HCT116 (cell line): ENCODE measurements at regions not wholly inside any gene's neighbourhood (a gene's known extent, or its start where the extent isn't known, plus 50 kb on each side); places are given as distances from the start of the nearest gene placed in this dataset.

ENCODE experiments used
- ATAC-seq: fragments of 200-7000 bp; cut with Tn5 transposase; 2 replicates; pipeline ENCODE4 v1.9.1; 2020; ENCODE audit warnings: mild to moderate bottlenecking, moderate library complexity
- BruUV-seq: library from RNA; stranded (reverse); fragments of 400-500 nt; replicated peaks from 2 replicates; lab custom pipeline; 2021; lab: Mats Ljungman, UMichigan
- CTCF ChIA-PET: fragments of 300-600 bp; sonication (Branson Sonifier 250); formaldehyde crosslinking; loops from one replicate; lab custom pipeline; 2021; ENCODE audit warnings: antibody characterized with exemption; lab: Charles Lee
- POLR2A ChIA-PET: fragments of 300-600, 350-600 bp; sonication (Branson Sonifier 250); formaldehyde crosslinking; loops from one replicate; lab custom pipeline; 2021; ENCODE audit warnings: antibody characterized with exemption; lab: Charles Lee
- RAD21 ChIA-PET, 2 experiments: fragments of 300-600 bp; sonication (Branson Sonifier 250); formaldehyde crosslinking; loops; one replicate each; lab custom pipeline; 2023; ENCODE audit warnings: low total read pairs in 2 of 2; ENCODE audit not compliant: uncharacterized antibody in 2 of 2, unreplicated experiment in 2 of 2, low non-redundant PET in 1 of 2; lab: Charles Lee
- DNase-seq: peaks from one replicate; pipeline ENCODE4 v3.0.0-alpha.2; 2010; ENCODE audit warnings: low read depth, low spot score
- H2AFZ ChIP-seq: fragments of 200-600 bp; shearing (Covaris generic), sonication (generic); 2 replicates; pipeline ENCODE4 v1.6.1; 2017; ENCODE audit warnings: low read depth, mixed run types, mixed read lengths, antibody characterized with exemption, low read length; ENCODE audit not compliant: poor library complexity, severe bottlenecking
- H3K27ac ChIP-seq: 2 replicates; pipeline ENCODE4 v1.5.1; 2012; ENCODE audit warnings: low read depth, low read length
- H3K27me3 ChIP-seq: fragments of 200-600 bp; sonication (generic); 2 replicates; pipeline ENCODE4 v1.6.1; 2016; ENCODE audit warnings: mixed run types, low read length, mixed read lengths; ENCODE audit not compliant: insufficient read depth
- H3K36me3 ChIP-seq, 2 experiments: fragments of 200-500 bp in 1 of 2; fragments of 200-600 bp in 1 of 2; sonication (Bioruptor generic) in 1 of 2; sonication (generic) in 1 of 2; 2 replicates each; pipeline versions ENCODE4 v1.5.1 to v1.6.1; 2014 to 2016; ENCODE audit warnings: low read length in 2 of 2, inconsistent platforms in 1 of 2, mixed read lengths in 1 of 2, mixed run types in 1 of 2; ENCODE audit not compliant: insufficient read depth in 2 of 2, control insufficient read depth in 1 of 2
- H3K4me1 ChIP-seq, 2 experiments: fragments of 200-600 bp in 1 of 2; sonication (generic) in 1 of 2; 2 replicates each; pipeline versions ENCODE4 v1.5.1 to v1.6.1; 2012 to 2017; ENCODE audit warnings: low read length in 2 of 2, inconsistent platforms in 1 of 2, mild to moderate bottlenecking in 1 of 2, mixed read lengths in 1 of 2, mixed run types in 1 of 2, moderate library complexity in 1 of 2; ENCODE audit not compliant: insufficient read depth in 2 of 2, control insufficient read depth in 1 of 2
- H3K4me2 ChIP-seq: fragments of 200-600 bp; sonication (generic); 2 replicates; pipeline ENCODE4 v1.6.1; 2017; ENCODE audit warnings: mixed run types, low read length, mixed read lengths
- H3K4me3 ChIP-seq, 2 experiments: fragments of 200-600 bp in 1 of 2; sonication (generic) in 1 of 2; replicated peaks in 1 of 2; 2 replicates each; pipeline ENCODE4 v1.5.1; 2011 to 2016; ENCODE audit warnings: low read length in 2 of 2, control low read depth in 1 of 2, low read depth in 1 of 2, mild to moderate bottlenecking in 1 of 2, mixed read lengths in 1 of 2, mixed run types in 1 of 2
- H3K79me2 ChIP-seq: fragments of 200-600 bp; sonication (generic); 2 replicates; pipeline ENCODE4 v1.6.1; 2017; ENCODE audit warnings: mild to moderate bottlenecking, mixed run types, low read length, moderate library complexity, mixed read lengths; ENCODE audit not compliant: insufficient read depth
- H3K9ac ChIP-seq: fragments of 200-600 bp; sonication (generic); 2 replicates; pipeline ENCODE4 v1.6.1; 2016; ENCODE audit warnings: low read length, mixed read lengths
- H3K9me2 ChIP-seq: fragments of 200-600 bp; sonication (generic), shearing (Covaris generic); 2 replicates; pipeline ENCODE4 v1.6.1; 2017; ENCODE audit warnings: mixed run types, mild to moderate bottlenecking, moderate library complexity; ENCODE audit not compliant: insufficient read depth
- H3K9me3 ChIP-seq, 2 experiments: fragments of 200-500 bp in 1 of 2; fragments of 200-600 bp in 1 of 2; sonication (Bioruptor generic) in 1 of 2; sonication (generic) in 1 of 2; 2 replicates each; pipeline ENCODE4 v1.6.1; 2014 to 2017; ENCODE audit warnings: low read length in 2 of 2, mixed read lengths in 2 of 2, inconsistent platforms in 1 of 2, low read depth in 1 of 2, mild to moderate bottlenecking in 1 of 2, mixed run types in 1 of 2, moderate library complexity in 1 of 2; ENCODE audit not compliant: control insufficient read depth in 1 of 2, insufficient read depth in 1 of 2
- H4K20me1 ChIP-seq: fragments of 200-600 bp; sonication (generic), shearing (Covaris generic); 2 replicates; pipeline ENCODE4 v1.6.1; 2017; ENCODE audit warnings: mixed run types, mild to moderate bottlenecking, moderate library complexity; ENCODE audit not compliant: insufficient read depth
- CEBPB ChIP-seq: IDR thresholded peaks from 2 replicates; pipeline ENCODE4 v1.6.1; 2012; ENCODE audit warnings: low read depth
- EGR1 ChIP-seq: IDR thresholded peaks from 2 replicates; pipeline ENCODE4 v1.6.1; 2012; ENCODE audit warnings: low read depth
- EZH2 ChIP-seq: fragments of 200-600 bp; sonication (generic); IDR thresholded peaks from 2 replicates; pipeline ENCODE4 v1.6.1; 2017; ENCODE audit warnings: antibody characterized with exemption, mixed run types
- EZH2phosphoT487 ChIP-seq: fragments of 200-600 bp; IDR thresholded peaks from 2 replicates; pipeline ENCODE4 v1.6.1; 2018; ENCODE audit warnings: antibody characterized with exemption, borderline replicate concordance
- FOSL1 ChIP-seq: IDR thresholded peaks from 2 replicates; pipeline ENCODE4 v1.6.1; 2012; ENCODE audit warnings: low read depth
- JUND ChIP-seq: IDR thresholded peaks from 2 replicates; pipeline ENCODE4 v1.6.1; 2012
- POLR2A ChIP-seq: IDR thresholded peaks from 2 replicates; pipeline ENCODE4 v1.7.0; 2011; ENCODE audit warnings: borderline replicate concordance; ENCODE audit not compliant: insufficient read depth, insufficient read length; ENCODE audit errors: extremely low read depth
- POLR2AphosphoS5 ChIP-seq: IDR thresholded peaks from 2 replicates; pipeline ENCODE4 v1.6.1; 2011; ENCODE audit warnings: mild to moderate bottlenecking, low read depth, low read length, moderate library complexity
- SIN3A ChIP-seq: IDR thresholded peaks from 2 replicates; pipeline ENCODE4 v1.6.1; 2012; ENCODE audit warnings: low read depth
- SP1 ChIP-seq: IDR thresholded peaks from 2 replicates; pipeline ENCODE4 v1.6.1; 2012; ENCODE audit warnings: low read depth
- SRF ChIP-seq: IDR thresholded peaks from 2 replicates; pipeline ENCODE4 v1.6.1; 2012; ENCODE audit warnings: low read depth
- TCF7L2 ChIP-seq: IDR thresholded peaks from 2 replicates; pipeline ENCODE4 v1.7.0; 2011; ENCODE audit warnings: borderline replicate concordance, inconsistent platforms; ENCODE audit not compliant: insufficient read depth, insufficient read length; ENCODE audit errors: extremely low read depth
- ZFX ChIP-seq: fragments of 450-650 bp; IDR thresholded peaks from 2 replicates; pipeline ENCODE4 v1.6.1; 2017
- intact Hi-C: fragments of 100-400 bp; cut with micrococcal nuclease; formaldehyde crosslinking; loops from 2 replicates; pipeline ENCODE4 v1.10.0; 2022
- TF ChIP-seq, protein P1 (sequence below): IDR thresholded peaks from 2 replicates; pipeline ENCODE4 v1.6.1; 2012
- TF ChIP-seq, protein P2 (sequence below): IDR thresholded peaks from 2 replicates; pipeline ENCODE4 v1.6.1; 2012; ENCODE audit warnings: low read depth
- TF ChIP-seq, protein P3 (sequence below), 3 experiments: fragments of 200-600 bp in 1 of 3; sonication (generic) in 1 of 3; IDR thresholded peaks in 2 of 3; conservative IDR thresholded peaks in 1 of 3; 2 replicates each; pipeline ENCODE4 v1.5.1; 2012 to 2017; ENCODE audit warnings: low read depth in 2 of 3, low read length in 2 of 3, antibody characterized with exemption in 1 of 3, borderline replicate concordance in 1 of 3, control low read depth in 1 of 3, mild to moderate bottlenecking in 1 of 3, mixed read lengths in 1 of 3, mixed run types in 1 of 3, moderate library complexity in 1 of 3; ENCODE audit not compliant: insufficient read depth in 1 of 3

DNA sequence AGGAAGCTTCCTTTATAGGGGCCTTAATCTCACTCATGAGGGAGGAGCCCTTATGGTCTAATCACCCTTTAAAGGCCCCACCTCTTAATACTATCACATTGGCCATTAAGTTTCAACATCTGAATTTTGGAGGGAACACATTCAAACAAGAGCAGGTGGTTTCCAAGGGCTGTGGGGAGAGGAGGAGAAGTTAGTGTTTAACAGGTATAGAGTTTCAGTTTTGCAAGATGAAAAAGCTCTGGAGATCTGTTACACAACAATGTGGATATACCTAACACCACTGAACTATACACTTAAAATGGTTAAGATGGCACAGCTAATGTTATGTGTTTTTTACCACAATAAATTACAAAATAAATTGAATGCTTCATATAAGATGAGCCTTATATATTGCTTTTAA, 113.4 kb upstream of the DNAH14 start:
- Histone ChIP-seq H3K79me2 (no peaks in the 10 kb centered on the region), H3K4me1 (no peaks in the 10 kb centered on the region), H3K27me3 (peaks cover 5% of the 10 kb centered on the region; the same call in 1 of the 2 replicates), H3K9ac (no peak overlapping the region), H3K4me3 (no peak overlapping the region)
- no peak for TF ChIP-seq POLR2AphosphoS5
- no peak for TF ChIP-seq TCF7L2
- no peak for TF ChIP-seq EGR1
- TF ChIP-seq, protein P1, sequence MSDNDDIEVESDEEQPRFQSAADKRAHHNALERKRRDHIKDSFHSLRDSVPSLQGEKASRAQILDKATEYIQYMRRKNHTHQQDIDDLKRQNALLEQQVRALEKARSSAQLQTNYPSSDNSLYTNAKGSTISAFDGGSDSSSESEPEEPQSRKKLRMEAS, result no peak
- no peak for TF ChIP-seq EZH2
- no peak for TF ChIP-seq SIN3A
- no peak for TF ChIP-seq EZH2phosphoT487
- no peak for TF ChIP-seq JUND
- TF ChIP-seq FOSL1, result no peak
- no peak for TF ChIP-seq SRF
- TF ChIP-seq ZFX, result no peak
- TF ChIP-seq, all 23 proteins: peak for 0
- no peaks in the 10 kb centered on the region; a peak in 1 of 4 replicates for H3K9me3 ChIP-seq
- H2AFZ ChIP-seq, result no peak overlapping the region
- ATAC-seq (no peak), DNase-seq (no peak)
- H3K36me3 ChIP-seq, result no peaks in the 10 kb centered on the region
- CTCF ChIA-PET, result no interaction called here
- intact Hi-C loops, result no loop called here
- no peak overlapping the region for H3K27ac ChIP-seq
- H3K9me2 ChIP-seq, result no peaks in the 10 kb centered on the region
- BruUV-seq, result no TSS peak
- H3K4me2 ChIP-seq, result no peak overlapping the region
- POLR2A ChIA-PET, result no interaction called here
- RAD21 ChIA-PET, result no interaction called here
- H4K20me1 ChIP-seq, result no peaks in the 10 kb centered on the region

DNA sequence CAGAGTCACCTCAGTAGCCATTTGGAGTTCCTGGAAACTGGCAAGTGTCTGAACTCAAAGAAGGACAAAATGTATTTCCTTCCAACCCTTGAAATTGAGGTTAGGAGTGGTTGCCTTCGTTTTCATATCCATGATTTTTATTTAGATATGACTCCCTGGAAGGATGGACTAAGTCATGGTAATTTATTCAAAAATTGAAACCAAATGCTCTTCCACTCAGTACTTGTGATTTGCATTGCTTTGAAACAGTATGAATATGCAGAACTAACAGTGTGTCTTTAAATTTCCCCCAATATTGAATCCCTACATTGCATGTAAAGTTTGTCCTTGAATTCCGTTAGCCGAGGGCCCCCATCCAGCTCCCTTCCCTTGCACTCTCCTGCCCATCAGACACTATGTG, 112.1 kb upstream of the DNAH14 start:
- intact Hi-C loops, result no loop called here
- Histone ChIP-seq H3K4me2 (no peak overlapping the region), H3K9ac (no peak overlapping the region), H3K4me3 (no peak overlapping the region), H2AFZ (no peak overlapping the region), H3K9me3 (no peaks in the 10 kb centered on the region; a peak in 1 of 4 replicates), H3K79me2 (no peaks in the 10 kb centered on the region), H3K4me1 (no peaks in the 10 kb centered on the region), H4K20me1 (no peaks in the 10 kb centered on the region), H3K27me3 (peaks cover 5% of the 10 kb centered on the region; the same call in 1 of the 2 replicates), H3K27ac (no peak overlapping the region), H3K9me2 (no peaks in the 10 kb centered on the region), H3K36me3 (no peaks in the 10 kb centered on the region)
- ChIA-PET CTCF (no interaction called here), RAD21 (no interaction called here), POLR2A (no interaction called here)
- BruUV-seq, result no TSS peak
- no peak for DNase-seq
- no peak for ATAC-seq
- TF ChIP-seq TCF7L2, result no peak
- TF ChIP-seq JUND, result no peak
- TF ChIP-seq CEBPB, result no peak
- TF ChIP-seq ZFX, result no peak
- TF ChIP-seq, protein P2, sequence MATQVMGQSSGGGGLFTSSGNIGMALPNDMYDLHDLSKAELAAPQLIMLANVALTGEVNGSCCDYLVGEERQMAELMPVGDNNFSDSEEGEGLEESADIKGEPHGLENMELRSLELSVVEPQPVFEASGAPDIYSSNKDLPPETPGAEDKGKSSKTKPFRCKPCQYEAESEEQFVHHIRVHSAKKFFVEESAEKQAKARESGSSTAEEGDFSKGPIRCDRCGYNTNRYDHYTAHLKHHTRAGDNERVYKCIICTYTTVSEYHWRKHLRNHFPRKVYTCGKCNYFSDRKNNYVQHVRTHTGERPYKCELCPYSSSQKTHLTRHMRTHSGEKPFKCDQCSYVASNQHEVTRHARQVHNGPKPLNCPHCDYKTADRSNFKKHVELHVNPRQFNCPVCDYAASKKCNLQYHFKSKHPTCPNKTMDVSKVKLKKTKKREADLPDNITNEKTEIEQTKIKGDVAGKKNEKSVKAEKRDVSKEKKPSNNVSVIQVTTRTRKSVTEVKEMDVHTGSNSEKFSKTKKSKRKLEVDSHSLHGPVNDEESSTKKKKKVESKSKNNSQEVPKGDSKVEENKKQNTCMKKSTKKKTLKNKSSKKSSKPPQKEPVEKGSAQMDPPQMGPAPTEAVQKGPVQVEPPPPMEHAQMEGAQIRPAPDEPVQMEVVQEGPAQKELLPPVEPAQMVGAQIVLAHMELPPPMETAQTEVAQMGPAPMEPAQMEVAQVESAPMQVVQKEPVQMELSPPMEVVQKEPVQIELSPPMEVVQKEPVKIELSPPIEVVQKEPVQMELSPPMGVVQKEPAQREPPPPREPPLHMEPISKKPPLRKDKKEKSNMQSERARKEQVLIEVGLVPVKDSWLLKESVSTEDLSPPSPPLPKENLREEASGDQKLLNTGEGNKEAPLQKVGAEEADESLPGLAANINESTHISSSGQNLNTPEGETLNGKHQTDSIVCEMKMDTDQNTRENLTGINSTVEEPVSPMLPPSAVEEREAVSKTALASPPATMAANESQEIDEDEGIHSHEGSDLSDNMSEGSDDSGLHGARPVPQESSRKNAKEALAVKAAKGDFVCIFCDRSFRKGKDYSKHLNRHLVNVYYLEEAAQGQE, result no peak
- no peak for TF ChIP-seq EZH2phosphoT487
- no peak for TF ChIP-seq SRF
- TF ChIP-seq, protein P1, result no peak
- no peak for TF ChIP-seq SP1
- no peak for TF ChIP-seq POLR2A
- no peak for TF ChIP-seq SIN3A
- TF ChIP-seq, protein P3, sequence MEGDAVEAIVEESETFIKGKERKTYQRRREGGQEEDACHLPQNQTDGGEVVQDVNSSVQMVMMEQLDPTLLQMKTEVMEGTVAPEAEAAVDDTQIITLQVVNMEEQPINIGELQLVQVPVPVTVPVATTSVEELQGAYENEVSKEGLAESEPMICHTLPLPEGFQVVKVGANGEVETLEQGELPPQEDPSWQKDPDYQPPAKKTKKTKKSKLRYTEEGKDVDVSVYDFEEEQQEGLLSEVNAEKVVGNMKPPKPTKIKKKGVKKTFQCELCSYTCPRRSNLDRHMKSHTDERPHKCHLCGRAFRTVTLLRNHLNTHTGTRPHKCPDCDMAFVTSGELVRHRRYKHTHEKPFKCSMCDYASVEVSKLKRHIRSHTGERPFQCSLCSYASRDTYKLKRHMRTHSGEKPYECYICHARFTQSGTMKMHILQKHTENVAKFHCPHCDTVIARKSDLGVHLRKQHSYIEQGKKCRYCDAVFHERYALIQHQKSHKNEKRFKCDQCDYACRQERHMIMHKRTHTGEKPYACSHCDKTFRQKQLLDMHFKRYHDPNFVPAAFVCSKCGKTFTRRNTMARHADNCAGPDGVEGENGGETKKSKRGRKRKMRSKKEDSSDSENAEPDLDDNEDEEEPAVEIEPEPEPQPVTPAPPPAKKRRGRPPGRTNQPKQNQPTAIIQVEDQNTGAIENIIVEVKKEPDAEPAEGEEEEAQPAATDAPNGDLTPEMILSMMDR (IDR thresholded peaks at IDR 0.05 in 2 of 3, conservative IDR thresholded peaks at IDR 0.05 in 1 of 3; ENCODE audit: borderline replicate concordance in 1 of 3, insufficient read depth in 1 of 3, low read depth in 2 of 3, low read length in 2 of 3), result no peak
